Osteocyte (in vitro differentiated cells): ENCODE measurements at regions not wholly inside any gene's neighbourhood (a gene's known extent, or its start where the extent isn't known, plus 50 kb on each side); places are given as distances from the start of the nearest gene placed in this dataset.

Source experiments
- DNase-seq: peaks from one replicate; pipeline ENCODE4 v3.0.0; 2021; ENCODE audit warnings: mixed read lengths; ENCODE audit not compliant: unreplicated experiment; ENCODE audit errors: extremely low spot score
- H3K27ac Mint-ChIP-seq: one replicate; pipeline ENCODE4 v1.8.0; 2021; ENCODE audit warnings: mild to moderate bottlenecking, mixed read lengths; ENCODE audit not compliant: unreplicated experiment
- H3K27me3 Mint-ChIP-seq: one replicate; pipeline ENCODE4 v1.8.0; 2021; ENCODE audit warnings: mixed read lengths; ENCODE audit not compliant: unreplicated experiment
- H3K36me3 Mint-ChIP-seq: one replicate; pipeline ENCODE4 v1.8.0; 2021; ENCODE audit warnings: mixed read lengths; ENCODE audit not compliant: unreplicated experiment
- H3K4me1 Mint-ChIP-seq: one replicate; pipeline ENCODE4 v1.8.0; 2021; ENCODE audit warnings: mixed read lengths; ENCODE audit not compliant: unreplicated experiment
- H3K4me3 Mint-ChIP-seq: one replicate; pipeline ENCODE4 v1.8.0; 2021; ENCODE audit warnings: mild to moderate bottlenecking, moderate library complexity, mixed read lengths; ENCODE audit not compliant: unreplicated experiment
- H3K9me3 Mint-ChIP-seq: one replicate; pipeline ENCODE4 v1.8.0; 2021; ENCODE audit warnings: mixed read lengths; ENCODE audit not compliant: unreplicated experiment
- CTCF ChIP-seq: fragments of 200-600 bp; sonication (generic); IDR thresholded peaks from 2 replicates; pipeline ENCODE4 v1.5.0; 2021; ENCODE audit warnings: antibody characterized with exemption, mild to moderate bottlenecking, moderate library complexity

GRCh38 chr4:159410076-159410777 lies 307.3 kb downstream of the RAPGEF2 start:
- no peaks in the 10 kb centered on the region for H3K4me1 Mint-ChIP-seq
- no peak for TF ChIP-seq CTCF
- no peak for DNase-seq
- H3K27ac Mint-ChIP-seq = no peak overlapping the region
- H3K36me3 Mint-ChIP-seq = no peaks in the 10 kb centered on the region
- no peak overlapping the region for H3K4me3 Mint-ChIP-seq
- no peaks in the 10 kb centered on the region for H3K27me3 Mint-ChIP-seq
- H3K9me3 Mint-ChIP-seq = no peaks in the 10 kb centered on the region

GRCh38 chr4:159410891-159411290 lies 308.0 kb downstream of the RAPGEF2 start:
- H3K27me3 Mint-ChIP-seq = no peaks in the 10 kb centered on the region
- no peak for DNase-seq
- TF ChIP-seq CTCF = no peak
- H3K36me3 Mint-ChIP-seq = no peaks in the 10 kb centered on the region
- H3K27ac Mint-ChIP-seq = no peak overlapping the region
- H3K4me3 Mint-ChIP-seq = no peak overlapping the region
- no peaks in the 10 kb centered on the region for H3K9me3 Mint-ChIP-seq
- H3K4me1 Mint-ChIP-seq = no peaks in the 10 kb centered on the region

- DNase-seq = no peak
- H3K4me3 Mint-ChIP-seq = no peak overlapping the region
- no peaks in the 10 kb centered on the region for H3K9me3 Mint-ChIP-seq
- H3K27me3 Mint-ChIP-seq = no peaks in the 10 kb centered on the region
- H3K4me1 Mint-ChIP-seq = no peaks in the 10 kb centered on the region
- no peak overlapping the region for H3K27ac Mint-ChIP-seq
- H3K36me3 Mint-ChIP-seq = no peaks in the 10 kb centered on the region
- no peak for TF ChIP-seq CTCF
Observed at GRCh38 chr4:159413306-159413943, 310.5 kb downstream of the RAPGEF2 start.

DNA sequence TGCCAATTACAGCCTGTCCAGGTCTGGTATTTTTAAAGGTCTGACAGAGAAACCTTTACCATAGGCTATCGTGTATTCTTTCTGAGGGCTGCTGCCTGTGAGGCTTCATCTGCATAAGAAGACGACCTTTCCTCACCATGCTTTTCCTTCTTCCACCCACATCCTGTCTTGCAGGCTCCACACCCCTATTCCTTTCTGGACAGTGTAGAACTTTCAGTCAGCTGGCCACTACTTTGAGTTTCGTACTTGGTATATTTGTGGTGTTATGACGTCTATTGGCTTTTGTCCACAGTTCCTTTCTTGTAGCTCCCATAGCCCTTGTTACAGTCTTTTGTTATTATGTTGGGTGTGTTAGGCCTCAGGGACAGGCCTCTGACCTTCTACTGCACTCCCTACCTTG lies 311.4 kb downstream of the RAPGEF2 start:
- no peaks in the 10 kb centered on the region for H3K27me3 Mint-ChIP-seq
- DNase-seq = no peak
- no peak for TF ChIP-seq CTCF
- H3K4me3 Mint-ChIP-seq = no peak overlapping the region
- H3K9me3 Mint-ChIP-seq = no peaks in the 10 kb centered on the region
- no peaks in the 10 kb centered on the region for H3K4me1 Mint-ChIP-seq
- H3K27ac Mint-ChIP-seq = no peak overlapping the region
- no peaks in the 10 kb centered on the region for H3K36me3 Mint-ChIP-seq

GRCh38 chr4:159416073-159416472 lies 313.2 kb downstream of the RAPGEF2 start:
- Mint-ChIP-seq H3K36me3 (no peaks in the 10 kb centered on the region), H3K4me3 (no peak overlapping the region), H3K9me3 (no peaks in the 10 kb centered on the region), H3K4me1 (no peaks in the 10 kb centered on the region), H3K27ac (no peak overlapping the region), H3K27me3 (no peaks in the 10 kb centered on the region)
- no peak for TF ChIP-seq CTCF
- no peak for DNase-seq
